CD4-positive, CD25-positive, alpha-beta regulatory T cell (primary cell): ENCODE measurements at regions not wholly inside any gene's neighbourhood (a gene's known extent, or its start where the extent isn't known, plus 50 kb on each side); places are given as distances from the start of the nearest gene placed in this dataset.
A peak's percentile ranks its signal among the peaks of the same experiment; 100 is the strongest.

ENCODE experiments used
- ATAC-seq, 2 donors: fragments of 150-1000 bp; cut with Tn5 transposase; one replicate each; pipeline ENCODE4 v1.10.0; 2021; ENCODE audit warnings: low read depth in 2 of 2, moderate number of reproducible peaks in 2 of 2, moderate library complexity in 1 of 2
- DNase-seq, 3 donors: peaks; one replicate each; pipeline versions ENCODE4 v3.0.0 to v3.0.0-alpha.2; 2012 to 2022; ENCODE audit warnings: mixed read lengths in 1 of 3
- H3K27ac ChIP-seq: one replicate; pipeline ENCODE4 v1.7.0; 2013; ENCODE audit warnings: mild to moderate bottlenecking, low read length; ENCODE audit not compliant: insufficient read depth, poor library complexity, severe bottlenecking
- H3K27me3 ChIP-seq: one replicate; pipeline ENCODE4 v1.7.0; 2013; ENCODE audit warnings: low read length; ENCODE audit not compliant: control insufficient read depth, insufficient read depth
- H3K36me3 ChIP-seq: one replicate; pipeline ENCODE4 v1.7.0; 2013; ENCODE audit warnings: mild to moderate bottlenecking, low read length, moderate library complexity; ENCODE audit not compliant: control insufficient read depth, insufficient read depth
- H3K4me1 ChIP-seq: 2 replicates; pipeline ENCODE4 v1.7.0; 2013; ENCODE audit warnings: mild to moderate bottlenecking, low read length; ENCODE audit not compliant: insufficient read depth, control insufficient read depth, poor library complexity, severe bottlenecking
- H3K4me3 ChIP-seq: one replicate; pipeline ENCODE4 v1.7.0; 2013; ENCODE audit warnings: low read depth, mild to moderate bottlenecking, low read length, moderate library complexity
- H3K9me3 ChIP-seq, 2 experiments: 1 replicate in 1 of 2; 2 replicates in 1 of 2; pipeline ENCODE4 v1.7.0; 2013; ENCODE audit warnings: low read length in 2 of 2, mild to moderate bottlenecking in 1 of 2, moderate library complexity in 1 of 2; ENCODE audit not compliant: control insufficient read depth in 2 of 2
- H3K27ac Mint-ChIP-seq, 3 donors: one replicate each; pipeline ENCODE4 v1.8.0; 2020 to 2022; ENCODE audit warnings: mild to moderate bottlenecking in 3 of 3, mixed read lengths in 3 of 3, moderate library complexity in 2 of 3
- H3K27me3 Mint-ChIP-seq: one replicate; pipeline ENCODE4 v1.8.0; 2022; ENCODE audit warnings: mild to moderate bottlenecking, mixed read lengths
- H3K36me3 Mint-ChIP-seq: one replicate; pipeline ENCODE4 v1.8.0; 2020; ENCODE audit warnings: mixed read lengths
- H3K4me1 Mint-ChIP-seq, 4 donors: one replicate each; pipeline ENCODE4 v1.8.0; 2020 to 2022; ENCODE audit warnings: mixed read lengths in 4 of 4, mild to moderate bottlenecking in 1 of 4
- H3K4me3 Mint-ChIP-seq, 4 donors: one replicate each; pipeline ENCODE4 v1.8.0; 2020 to 2022; ENCODE audit warnings: mild to moderate bottlenecking in 4 of 4, mixed read lengths in 4 of 4, moderate library complexity in 3 of 4
- H3K9me3 Mint-ChIP-seq, 7 donors: one replicate each; pipeline ENCODE4 v1.8.0; 2020 to 2022; ENCODE audit warnings: mixed read lengths in 7 of 7, mild to moderate bottlenecking in 3 of 7, moderate library complexity in 2 of 7

DNA sequence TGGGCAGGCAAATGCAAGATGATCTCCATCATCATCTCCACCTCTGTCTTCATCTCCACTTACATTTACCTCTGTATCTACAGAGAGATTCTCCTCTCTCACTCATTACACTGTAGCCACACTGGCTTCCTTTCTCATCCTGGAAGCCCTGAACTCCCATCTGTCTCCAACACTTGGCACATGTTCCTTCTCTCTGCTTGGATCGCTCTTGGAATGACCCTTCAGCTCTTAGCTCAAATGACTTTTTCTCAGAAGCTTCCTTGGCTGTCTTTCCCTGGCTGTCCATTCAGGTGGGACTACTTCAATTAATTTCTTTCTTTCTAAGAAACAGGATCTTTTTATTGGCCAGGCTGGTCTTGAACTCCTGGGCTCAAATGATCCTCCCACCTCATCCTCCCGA lies 120.0 kb upstream of the KLF4 start:
- no peaks in the 10 kb centered on the region for H3K27me3 Mint-ChIP-seq
- H3K9me3 Mint-ChIP-seq, result no peaks in the 10 kb centered on the region
- no peak overlapping the region for H3K4me3 Mint-ChIP-seq
- no peak overlapping the region for H3K27ac Mint-ChIP-seq
- no peaks in the 10 kb centered on the region for H3K9me3 ChIP-seq
- no peak overlapping the region for H3K4me3 ChIP-seq
- H3K27me3 ChIP-seq, result no peaks in the 10 kb centered on the region
- no peaks in the 10 kb centered on the region for H3K4me1 Mint-ChIP-seq
- ATAC-seq (no peak), DNase-seq (no peak)
- no peaks in the 10 kb centered on the region for H3K36me3 Mint-ChIP-seq
- no peak overlapping the region for H3K27ac ChIP-seq
- H3K4me1 ChIP-seq, result no peaks in the 10 kb centered on the region
- H3K36me3 ChIP-seq, result no peaks in the 10 kb centered on the region

DNA sequence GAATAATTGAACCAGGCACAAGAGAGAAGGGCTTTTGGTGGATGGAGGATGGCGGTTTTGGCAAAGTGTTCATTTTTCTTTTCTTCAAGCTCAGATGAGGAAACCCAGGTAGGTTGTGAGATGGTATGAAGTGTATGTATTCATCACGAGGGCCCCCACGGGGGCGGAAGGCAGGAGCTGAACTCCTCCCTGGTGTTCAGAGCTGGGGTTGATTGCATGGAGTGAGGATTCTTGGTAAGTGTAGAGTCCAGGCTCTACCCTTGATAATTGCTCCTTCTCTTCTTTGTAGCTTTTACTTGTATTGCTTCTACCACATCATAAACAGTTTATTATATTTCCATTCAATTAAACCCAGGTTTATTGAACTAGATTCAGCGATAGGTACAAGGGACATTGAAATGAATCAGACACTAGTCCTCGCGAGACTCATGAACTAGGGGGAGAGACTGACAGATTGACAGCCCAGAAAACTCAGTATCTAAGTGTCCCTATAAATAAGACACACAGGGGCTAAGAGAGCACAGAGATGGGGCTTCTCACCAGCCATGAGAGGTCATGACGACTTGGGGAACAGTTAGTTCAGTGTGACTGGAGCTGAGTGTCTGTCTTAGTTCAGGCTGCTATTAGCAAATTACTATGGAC lies 116.7 kb upstream of the KLF4 start:
- Histone ChIP-seq H3K9me3 (no peaks in the 10 kb centered on the region), H3K4me1 (no peaks in the 10 kb centered on the region), H3K27me3 (no peaks in the 10 kb centered on the region), H3K36me3 (no peaks in the 10 kb centered on the region), H3K27ac (no peak overlapping the region), H3K4me3 (no peak overlapping the region)
- ATAC-seq, result no peak
- H3K9me3 Mint-ChIP-seq, result no peaks in the 10 kb centered on the region
- no peaks in the 10 kb centered on the region for H3K4me1 Mint-ChIP-seq
- H3K4me3 Mint-ChIP-seq, result no peak overlapping the region
- H3K27me3 Mint-ChIP-seq, result no peaks in the 10 kb centered on the region
- H3K36me3 Mint-ChIP-seq, result no peaks in the 10 kb centered on the region
- H3K27ac Mint-ChIP-seq, result no peak overlapping the region
- no peak for DNase-seq

GRCh38 chr9:107605041-107605440 lies 115.5 kb upstream of the KLF4 start:
- no peak for DNase-seq
- H3K9me3 Mint-ChIP-seq, result no peaks in the 10 kb centered on the region
- Histone ChIP-seq H3K9me3 (no peaks in the 10 kb centered on the region), H3K4me1 (no peaks in the 10 kb centered on the region), H3K27me3 (no peaks in the 10 kb centered on the region), H3K4me3 (no peak overlapping the region), H3K36me3 (no peaks in the 10 kb centered on the region), H3K27ac (no peak overlapping the region)
- H3K4me1 Mint-ChIP-seq, result no peaks in the 10 kb centered on the region
- H3K36me3 Mint-ChIP-seq, result no peaks in the 10 kb centered on the region
- no peak overlapping the region for H3K4me3 Mint-ChIP-seq
- no peak overlapping the region for H3K27ac Mint-ChIP-seq
- no peak for ATAC-seq
- H3K27me3 Mint-ChIP-seq, result no peaks in the 10 kb centered on the region

GRCh38 chr9:107603281-107603680 lies 113.7 kb upstream of the KLF4 start:
- H3K4me1 ChIP-seq, result no peaks in the 10 kb centered on the region
- ATAC-seq (no peak), DNase-seq (no peak)
- no peaks in the 10 kb centered on the region for H3K9me3 Mint-ChIP-seq
- H3K36me3 ChIP-seq, result no peaks in the 10 kb centered on the region
- no peaks in the 10 kb centered on the region for H3K36me3 Mint-ChIP-seq
- no peaks in the 10 kb centered on the region for H3K4me1 Mint-ChIP-seq
- no peaks in the 10 kb centered on the region for H3K27me3 ChIP-seq
- H3K27ac ChIP-seq, result no peak overlapping the region
- H3K4me3 Mint-ChIP-seq, result no peak overlapping the region
- no peaks in the 10 kb centered on the region for H3K27me3 Mint-ChIP-seq
- H3K27ac Mint-ChIP-seq, result no peak overlapping the region
- no peaks in the 10 kb centered on the region for H3K9me3 ChIP-seq
- H3K4me3 ChIP-seq, result no peak overlapping the region

- Histone ChIP-seq H3K27ac (no peak overlapping the region), H3K36me3 (no peaks in the 10 kb centered on the region), H3K9me3 (no peaks in the 10 kb centered on the region), H3K27me3 (no peaks in the 10 kb centered on the region), H3K4me1 (no peaks in the 10 kb centered on the region), H3K4me3 (no peak overlapping the region)
- Mint-ChIP-seq H3K9me3 (no peaks in the 10 kb centered on the region), H3K36me3 (no peaks in the 10 kb centered on the region), H3K27ac (no peak overlapping the region), H3K4me1 (no peaks in the 10 kb centered on the region), H3K27me3 (no peaks in the 10 kb centered on the region), H3K4me3 (no peak overlapping the region)
- no peak for DNase-seq
- ATAC-seq, result no peak
Observed at GRCh38 chr9:107600060-107600573, 110.5 kb upstream of the KLF4 start.

GRCh38 chr9:107597743-107598217 lies 108.2 kb upstream of the KLF4 start:
- DNase-seq, result no peak
- no peaks in the 10 kb centered on the region for H3K27me3 ChIP-seq
- no peak overlapping the region for H3K27ac ChIP-seq
- no peaks in the 10 kb centered on the region for H3K36me3 ChIP-seq
- H3K9me3 ChIP-seq, result no peaks in the 10 kb centered on the region
- H3K27me3 Mint-ChIP-seq, result no peaks in the 10 kb centered on the region
- H3K9me3 Mint-ChIP-seq, result no peaks in the 10 kb centered on the region
- no peak overlapping the region for H3K27ac Mint-ChIP-seq
- H3K4me3 Mint-ChIP-seq, result peak overlapping the region in 1 of 4 donors; percentile 43
- no peak overlapping the region for H3K4me3 ChIP-seq
- no peaks in the 10 kb centered on the region for H3K4me1 ChIP-seq
- H3K36me3 Mint-ChIP-seq, result no peaks in the 10 kb centered on the region
- no peaks in the 10 kb centered on the region for H3K4me1 Mint-ChIP-seq
- no peak for ATAC-seq

GRCh38 chr9:107594908-107595530 lies 105.5 kb upstream of the KLF4 start:
- Histone ChIP-seq H3K4me3 (no peak overlapping the region), H3K9me3 (no peaks in the 10 kb centered on the region), H3K4me1 (no peaks in the 10 kb centered on the region), H3K27me3 (no peaks in the 10 kb centered on the region), H3K27ac (no peak overlapping the region), H3K36me3 (no peaks in the 10 kb centered on the region)
- Mint-ChIP-seq H3K27ac (no peak overlapping the region), H3K27me3 (no peaks in the 10 kb centered on the region), H3K4me1 (no peaks in the 10 kb centered on the region), H3K36me3 (no peaks in the 10 kb centered on the region), H3K9me3 (no peaks in the 10 kb centered on the region), H3K4me3 (no peak overlapping the region)
- ATAC-seq, result no peak
- DNase-seq, result no peak
